OCI-LY3 (cell line): ENCODE measurements at regions not wholly inside any gene's neighbourhood (a gene's known extent, or its start where the extent isn't known, plus 50 kb on each side); places are given as distances from the start of the nearest gene placed in this dataset.

ENCODE experiments used
- H2AFZ ChIP-seq: fragments of 200-600, 300-600 bp; shearing (Covaris generic); 2 replicates; pipeline ENCODE4 v1.6.0; 2014; ENCODE audit warnings: antibody characterized with exemption, low read depth, low read length
- H3K27ac ChIP-seq: fragments of 200-600, 300-600 bp; sonication (generic); 2 replicates; pipeline ENCODE4 v1.5.1; 2014; ENCODE audit warnings: mild to moderate bottlenecking, low read length, moderate library complexity, mixed read lengths
- H3K27me3 ChIP-seq: fragments of 200-600, 300-600 bp; sonication (generic); 2 replicates; pipeline ENCODE4 v1.6.1; 2014; ENCODE audit warnings: low read depth, low read length, mixed read lengths
- H3K36me3 ChIP-seq: fragments of 200-600, 300-600 bp; sonication (generic); replicated peaks from 2 replicates; pipeline ENCODE3; 2014; ENCODE audit warnings: low read depth, low read length, mixed read lengths
- H3K4me1 ChIP-seq: fragments of 300-600, 200-600 bp; sonication (generic); 2 replicates; pipeline ENCODE4 v1.6.1; 2014; ENCODE audit warnings: low read length, mixed read lengths
- H3K4me2 ChIP-seq: fragments of 200-600, 300-600 bp; sonication (generic); 2 replicates; pipeline ENCODE4 v1.6.1; 2014; ENCODE audit warnings: low read length, mixed read lengths
- H3K4me3 ChIP-seq: fragments of 300-600, 200-600 bp; sonication (generic); 2 replicates; pipeline ENCODE4 v1.5.1; 2014; ENCODE audit warnings: antibody characterized with exemption, mild to moderate bottlenecking, low read length, moderate library complexity
- H3K79me2 ChIP-seq: fragments of 300-600, 200-600 bp; shearing (Covaris generic); 2 replicates; pipeline ENCODE4 v1.6.1; 2014; ENCODE audit warnings: mild to moderate bottlenecking, low read length, mixed read lengths
- H3K9ac ChIP-seq: fragments of 300-600, 200-600 bp; shearing (Covaris generic); 2 replicates; pipeline ENCODE4 v1.6.0; 2014; ENCODE audit warnings: mild to moderate bottlenecking, low read length, moderate library complexity
- H3K9me3 ChIP-seq: fragments of 200-600, 300-600 bp; shearing (Covaris generic); 2 replicates; pipeline ENCODE4 v1.6.1; 2014; ENCODE audit warnings: low read length, mixed read lengths; ENCODE audit not compliant: insufficient read depth
- H4K20me1 ChIP-seq: fragments of 200-600, 300-600 bp; sonication (generic); 2 replicates; pipeline ENCODE4 v1.6.1; 2016; ENCODE audit warnings: low read length, mixed read lengths; ENCODE audit not compliant: insufficient read depth
- EZH2phosphoT487 ChIP-seq: fragments of 200-600 bp; shearing (Covaris generic); IDR thresholded peaks from 2 replicates; pipeline ENCODE4 v1.6.1; 2018; ENCODE audit warnings: antibody characterized with exemption, mixed run types, low read depth
- TF ChIP-seq, protein P1 (sequence below): fragments of 200-600, 300-600 bp; sonication (generic); IDR thresholded peaks from 2 replicates; pipeline ENCODE4 v1.5.1; 2014; ENCODE audit warnings: antibody characterized with exemption, low read length, low read depth

DNA sequence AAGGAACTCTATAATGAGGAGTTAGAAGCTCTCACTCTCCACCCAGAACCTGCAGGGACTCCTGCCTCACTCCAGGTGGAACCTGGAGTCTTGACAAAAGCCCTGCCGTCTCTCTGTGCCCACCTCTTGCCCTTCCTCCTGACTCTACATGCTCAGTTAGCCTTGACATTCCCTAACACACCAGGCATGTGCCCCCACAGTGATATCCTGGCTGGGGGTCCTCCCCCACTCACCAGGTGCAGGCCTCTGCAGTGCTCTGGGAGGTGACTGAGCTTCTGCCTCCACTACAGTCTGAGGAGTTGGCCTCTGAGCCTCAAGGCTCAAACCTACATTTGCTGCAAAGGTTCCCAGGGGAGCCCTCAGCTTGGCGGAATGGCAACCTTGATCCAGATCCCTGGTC is 300.7 kb downstream of the ADGRD1 start:
- Histone ChIP-seq H3K27me3 (no peaks in the 10 kb centered on the region), H3K79me2 (no peaks in the 10 kb centered on the region), H4K20me1 (no peaks in the 10 kb centered on the region), H3K4me3 (no peak overlapping the region), H3K9ac (no peak overlapping the region), H3K27ac (no peak overlapping the region), H3K4me2 (no peak overlapping the region), H2AFZ (no peak overlapping the region), H3K9me3 (no peaks in the 10 kb centered on the region), H3K36me3 (no peaks in the 10 kb centered on the region), H3K4me1 (no peaks in the 10 kb centered on the region)
- TF ChIP-seq, protein P1, sequence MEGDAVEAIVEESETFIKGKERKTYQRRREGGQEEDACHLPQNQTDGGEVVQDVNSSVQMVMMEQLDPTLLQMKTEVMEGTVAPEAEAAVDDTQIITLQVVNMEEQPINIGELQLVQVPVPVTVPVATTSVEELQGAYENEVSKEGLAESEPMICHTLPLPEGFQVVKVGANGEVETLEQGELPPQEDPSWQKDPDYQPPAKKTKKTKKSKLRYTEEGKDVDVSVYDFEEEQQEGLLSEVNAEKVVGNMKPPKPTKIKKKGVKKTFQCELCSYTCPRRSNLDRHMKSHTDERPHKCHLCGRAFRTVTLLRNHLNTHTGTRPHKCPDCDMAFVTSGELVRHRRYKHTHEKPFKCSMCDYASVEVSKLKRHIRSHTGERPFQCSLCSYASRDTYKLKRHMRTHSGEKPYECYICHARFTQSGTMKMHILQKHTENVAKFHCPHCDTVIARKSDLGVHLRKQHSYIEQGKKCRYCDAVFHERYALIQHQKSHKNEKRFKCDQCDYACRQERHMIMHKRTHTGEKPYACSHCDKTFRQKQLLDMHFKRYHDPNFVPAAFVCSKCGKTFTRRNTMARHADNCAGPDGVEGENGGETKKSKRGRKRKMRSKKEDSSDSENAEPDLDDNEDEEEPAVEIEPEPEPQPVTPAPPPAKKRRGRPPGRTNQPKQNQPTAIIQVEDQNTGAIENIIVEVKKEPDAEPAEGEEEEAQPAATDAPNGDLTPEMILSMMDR, result no peak
- no peak for TF ChIP-seq EZH2phosphoT487

DNA sequence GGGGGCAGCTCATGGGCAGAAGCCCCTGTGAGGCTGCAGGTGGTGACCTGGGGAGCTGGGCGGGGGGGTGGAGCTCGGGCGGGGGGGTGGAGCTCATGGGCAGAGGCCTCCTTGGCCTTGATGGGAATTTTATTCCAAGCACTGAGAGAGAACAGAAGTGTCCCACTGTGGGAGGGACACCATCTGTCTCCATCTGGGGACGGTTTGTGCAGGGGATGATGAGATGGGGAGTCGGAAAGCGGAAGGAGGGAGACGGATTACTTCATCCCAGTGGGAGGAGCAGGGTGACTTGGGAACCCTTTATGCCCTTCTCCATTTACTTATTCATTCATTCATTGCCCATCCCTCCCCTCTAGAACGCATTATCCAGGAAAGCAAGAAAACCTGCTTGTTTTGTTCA is 304.7 kb downstream of the ADGRD1 start:
- Histone ChIP-seq H4K20me1 (no peaks in the 10 kb centered on the region), H3K27ac (no peak overlapping the region), H2AFZ (no peak overlapping the region), H3K36me3 (no peaks in the 10 kb centered on the region), H3K4me3 (no peak overlapping the region), H3K4me2 (no peak overlapping the region), H3K9me3 (no peaks in the 10 kb centered on the region), H3K27me3 (no peaks in the 10 kb centered on the region), H3K79me2 (no peaks in the 10 kb centered on the region), H3K9ac (no peak overlapping the region), H3K4me1 (no peaks in the 10 kb centered on the region)
- TF ChIP-seq, protein P1, result no peak
- no peak for TF ChIP-seq EZH2phosphoT487

DNA sequence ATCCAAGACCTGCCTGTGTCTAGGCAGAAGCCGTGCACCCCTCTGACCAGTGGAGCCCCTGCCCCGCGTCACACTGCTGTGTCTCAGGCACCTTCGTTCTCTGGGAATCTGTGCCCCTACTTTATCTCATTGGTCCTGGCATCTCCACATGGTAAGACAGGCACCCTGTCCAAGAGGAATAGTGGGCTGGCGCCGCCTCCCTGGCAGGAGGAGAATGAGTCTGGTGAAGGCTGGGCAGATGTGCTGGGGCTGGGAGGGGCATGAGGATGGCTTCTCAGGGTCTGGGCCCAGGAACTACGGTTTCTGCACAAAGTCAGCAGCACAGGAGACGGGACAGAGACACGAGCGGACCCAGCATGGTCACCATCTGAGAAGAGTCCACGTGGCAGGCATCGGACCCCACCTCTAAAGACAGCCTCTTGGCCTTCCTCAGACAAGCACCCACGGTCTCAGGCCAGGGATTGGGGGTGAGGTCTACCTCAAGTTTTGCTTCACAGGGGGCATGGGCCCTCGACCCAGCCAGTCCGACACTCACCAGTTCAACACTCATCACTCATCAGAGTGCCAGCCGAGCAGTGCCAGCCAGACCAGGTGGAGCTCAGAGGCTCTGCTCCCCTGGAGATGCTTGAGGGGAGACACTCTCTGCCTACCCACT is 306.7 kb downstream of the ADGRD1 start:
- H3K9ac ChIP-seq, result no peak overlapping the region
- no peaks in the 10 kb centered on the region for H3K27me3 ChIP-seq
- no peak overlapping the region for H3K27ac ChIP-seq
- no peaks in the 10 kb centered on the region for H4K20me1 ChIP-seq
- no peaks in the 10 kb centered on the region for H3K36me3 ChIP-seq
- no peak overlapping the region for H2AFZ ChIP-seq
- no peak overlapping the region for H3K4me2 ChIP-seq
- TF ChIP-seq, protein P1, result no peak
- TF ChIP-seq EZH2phosphoT487, result no peak
- H3K4me3 ChIP-seq, result no peak overlapping the region
- H3K79me2 ChIP-seq, result no peaks in the 10 kb centered on the region
- H3K4me1 ChIP-seq, result no peaks in the 10 kb centered on the region
- H3K9me3 ChIP-seq, result no peaks in the 10 kb centered on the region

DNA sequence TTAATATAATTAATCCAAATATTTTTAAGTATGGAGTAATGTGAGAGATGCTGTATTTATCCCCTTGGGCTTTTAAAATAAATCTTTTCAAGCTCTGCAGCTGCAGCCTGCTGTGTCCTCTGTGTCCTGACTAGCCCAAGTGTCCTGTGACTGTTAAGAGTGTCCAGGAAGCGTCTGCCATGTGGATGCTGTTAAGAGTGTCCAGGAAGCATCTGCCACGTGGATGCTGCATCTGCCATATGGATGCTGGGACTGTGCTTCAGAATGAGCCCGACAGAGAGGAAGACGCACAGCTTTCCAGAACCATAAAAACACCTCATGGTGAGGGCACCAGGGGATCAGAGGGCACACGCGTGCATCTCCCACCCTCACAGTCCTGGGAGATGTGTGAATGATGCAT is 307.2 kb downstream of the ADGRD1 start:
- Histone ChIP-seq H3K36me3 (no peaks in the 10 kb centered on the region), H3K27ac (no peak overlapping the region), H4K20me1 (no peaks in the 10 kb centered on the region), H3K4me3 (no peak overlapping the region), H3K27me3 (no peaks in the 10 kb centered on the region), H3K4me2 (no peak overlapping the region), H3K4me1 (no peaks in the 10 kb centered on the region), H2AFZ (no peak overlapping the region), H3K9me3 (no peaks in the 10 kb centered on the region), H3K79me2 (no peaks in the 10 kb centered on the region), H3K9ac (no peak overlapping the region)
- TF ChIP-seq, protein P1, result no peak
- TF ChIP-seq EZH2phosphoT487, result no peak
